Bronchial epithelial cell (primary cell): ENCODE measurements at regions not wholly inside any gene's neighbourhood (a gene's known extent, or its start where the extent isn't known, plus 50 kb on each side); places are given as distances from the start of the nearest gene placed in this dataset.

Source experiments
- DNase-seq: peaks from one replicate; pipeline ENCODE4 v3.0.0-alpha.2; 2010; ENCODE audit warnings: low read depth
- FAIRE-seq: peaks from 2 replicates; lab custom pipeline; 2011; peaks lifted over from hg19 to GRCh38; lab: Jason Lieb, UNC
- H3K27me3 ChIP-seq: 2 replicates; pipeline ENCODE4 v1.5.1; 2011; ENCODE audit warnings: low read length; ENCODE audit not compliant: control insufficient read depth, insufficient read depth
- H3K36me3 ChIP-seq: 2 replicates; pipeline ENCODE4 v1.5.1; 2011; ENCODE audit warnings: low read length; ENCODE audit not compliant: control insufficient read depth, insufficient read depth
- H3K4me3 ChIP-seq: 2 replicates; pipeline ENCODE4 v1.5.1; 2011; ENCODE audit warnings: mild to moderate bottlenecking, low read depth, low read length, control low read depth
- TF ChIP-seq, protein P1 (sequence below): IDR thresholded peaks from 2 replicates; pipeline ENCODE4 v1.5.1; 2011; ENCODE audit warnings: mild to moderate bottlenecking, moderate library complexity, low read length, control low read depth, inconsistent platforms; ENCODE audit not compliant: insufficient read depth, severe bottlenecking

DNA sequence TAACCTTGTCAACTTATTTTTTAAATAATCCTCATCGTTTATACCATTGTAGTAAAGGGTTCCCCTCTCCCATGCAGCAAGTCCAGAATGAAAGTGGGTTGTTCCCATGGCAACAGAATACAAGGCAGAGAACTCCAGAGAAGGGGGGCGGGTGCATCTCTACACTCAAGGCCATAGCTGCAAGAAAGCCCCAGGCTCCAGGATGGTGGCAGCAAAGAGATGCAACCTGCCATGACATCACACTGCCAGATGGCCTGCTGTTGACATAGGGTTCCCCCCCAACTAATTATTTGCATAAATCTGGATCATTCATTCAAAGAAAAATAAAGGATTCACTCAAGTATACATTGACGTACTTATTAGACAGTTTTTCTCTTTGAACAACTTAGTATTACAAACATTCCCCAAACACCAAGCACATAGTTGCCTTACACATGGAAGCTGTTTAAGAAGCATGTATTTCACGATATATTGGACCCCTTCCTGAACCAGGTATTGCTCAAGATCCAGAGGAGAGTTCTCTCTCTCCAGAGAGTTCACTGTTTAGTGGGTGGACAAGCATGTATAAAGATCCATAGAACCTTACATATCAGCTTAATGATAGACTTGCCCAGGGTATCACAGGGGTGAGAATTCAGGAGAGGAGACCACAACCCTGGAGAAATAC is 87.4 kb upstream of the KLF7 start:
- DNase-seq = no peak
- TF ChIP-seq, protein P1, sequence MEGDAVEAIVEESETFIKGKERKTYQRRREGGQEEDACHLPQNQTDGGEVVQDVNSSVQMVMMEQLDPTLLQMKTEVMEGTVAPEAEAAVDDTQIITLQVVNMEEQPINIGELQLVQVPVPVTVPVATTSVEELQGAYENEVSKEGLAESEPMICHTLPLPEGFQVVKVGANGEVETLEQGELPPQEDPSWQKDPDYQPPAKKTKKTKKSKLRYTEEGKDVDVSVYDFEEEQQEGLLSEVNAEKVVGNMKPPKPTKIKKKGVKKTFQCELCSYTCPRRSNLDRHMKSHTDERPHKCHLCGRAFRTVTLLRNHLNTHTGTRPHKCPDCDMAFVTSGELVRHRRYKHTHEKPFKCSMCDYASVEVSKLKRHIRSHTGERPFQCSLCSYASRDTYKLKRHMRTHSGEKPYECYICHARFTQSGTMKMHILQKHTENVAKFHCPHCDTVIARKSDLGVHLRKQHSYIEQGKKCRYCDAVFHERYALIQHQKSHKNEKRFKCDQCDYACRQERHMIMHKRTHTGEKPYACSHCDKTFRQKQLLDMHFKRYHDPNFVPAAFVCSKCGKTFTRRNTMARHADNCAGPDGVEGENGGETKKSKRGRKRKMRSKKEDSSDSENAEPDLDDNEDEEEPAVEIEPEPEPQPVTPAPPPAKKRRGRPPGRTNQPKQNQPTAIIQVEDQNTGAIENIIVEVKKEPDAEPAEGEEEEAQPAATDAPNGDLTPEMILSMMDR = no peak
- FAIRE-seq = no peak
- H3K4me3 ChIP-seq = no peak overlapping the region
- H3K27me3 ChIP-seq = no peaks in the 10 kb centered on the region
- no peaks in the 10 kb centered on the region for H3K36me3 ChIP-seq

DNA sequence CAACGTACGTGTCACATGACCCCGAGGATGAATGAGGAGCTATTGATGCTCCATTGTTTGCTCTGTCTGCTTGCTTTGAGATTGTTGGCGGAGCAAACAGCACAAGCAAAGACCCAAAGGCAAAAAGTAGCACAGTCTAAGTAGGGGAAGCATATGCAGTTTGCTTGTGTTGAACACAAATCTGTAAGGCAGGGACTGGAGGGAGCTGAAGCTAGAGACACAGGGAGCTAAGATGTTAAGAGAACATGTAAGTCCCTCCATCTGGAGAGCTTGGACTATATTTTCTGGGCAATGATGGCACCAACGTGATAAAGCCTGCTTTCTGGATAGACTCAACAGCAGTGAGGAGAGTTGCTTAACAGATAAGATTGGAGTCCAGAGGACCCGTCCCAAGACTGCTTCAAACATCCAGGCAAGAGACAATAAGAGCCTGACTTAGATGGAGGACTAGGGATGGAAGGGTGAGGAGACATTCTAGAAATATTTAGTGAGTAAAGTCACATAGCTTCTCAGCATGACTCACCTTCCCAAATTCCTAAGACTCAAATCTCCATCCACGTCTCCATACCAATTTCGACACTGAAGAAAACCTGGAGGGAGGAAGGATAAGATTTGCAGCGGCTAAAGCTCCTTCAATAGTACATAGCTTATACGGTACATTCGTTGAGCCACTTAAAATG is 88.1 kb upstream of the KLF7 start:
- TF ChIP-seq, protein P1 = no peak
- FAIRE-seq (peak; percentile 68), DNase-seq (peak; percentile 87)
- Histone ChIP-seq H3K36me3 (no peaks in the 10 kb centered on the region), H3K4me3 (no peak overlapping the region), H3K27me3 (no peaks in the 10 kb centered on the region)

DNA sequence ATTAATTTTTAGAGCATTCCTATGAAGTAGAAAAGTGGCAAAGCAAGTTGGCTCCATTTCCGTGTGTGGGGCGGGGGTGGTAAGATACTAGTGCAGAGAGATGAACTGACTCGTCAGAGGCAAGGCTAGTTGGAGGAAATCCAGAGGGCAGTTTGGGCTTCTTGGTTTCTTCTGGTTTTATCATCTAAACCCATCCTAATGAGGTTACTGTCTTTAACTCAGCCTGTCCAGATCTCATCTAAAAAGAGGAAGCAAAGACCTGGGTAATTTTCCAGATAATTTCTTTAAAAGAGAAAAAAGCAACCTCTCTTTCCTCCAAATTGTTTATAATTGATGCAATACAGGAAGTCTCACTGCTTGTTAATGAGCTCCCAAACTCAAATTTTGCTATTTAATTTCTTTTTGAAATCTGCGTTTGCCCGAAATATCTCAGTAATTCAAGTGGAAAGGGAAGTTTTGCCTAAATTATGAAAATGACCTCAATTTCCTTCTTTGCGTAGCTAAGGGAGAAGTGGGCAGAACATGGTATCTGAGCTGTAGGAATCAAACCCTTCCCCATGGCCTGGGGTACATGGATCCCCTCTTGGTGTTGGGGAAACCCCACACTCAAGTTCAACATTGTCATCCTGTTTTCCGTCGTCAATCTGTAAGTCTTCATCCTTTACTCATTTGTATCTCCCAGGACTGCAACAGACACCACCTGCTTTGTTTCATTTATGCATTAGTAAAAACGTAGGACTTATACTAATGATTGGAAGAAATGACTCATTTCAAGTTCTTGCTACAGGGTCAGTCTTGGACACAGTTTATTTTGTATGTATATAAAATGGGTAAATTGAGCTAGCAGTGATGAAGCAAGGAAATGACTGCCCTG is 89.1 kb upstream of the KLF7 start:
- TF ChIP-seq, protein P1 = no peak
- no peak for FAIRE-seq

DNA sequence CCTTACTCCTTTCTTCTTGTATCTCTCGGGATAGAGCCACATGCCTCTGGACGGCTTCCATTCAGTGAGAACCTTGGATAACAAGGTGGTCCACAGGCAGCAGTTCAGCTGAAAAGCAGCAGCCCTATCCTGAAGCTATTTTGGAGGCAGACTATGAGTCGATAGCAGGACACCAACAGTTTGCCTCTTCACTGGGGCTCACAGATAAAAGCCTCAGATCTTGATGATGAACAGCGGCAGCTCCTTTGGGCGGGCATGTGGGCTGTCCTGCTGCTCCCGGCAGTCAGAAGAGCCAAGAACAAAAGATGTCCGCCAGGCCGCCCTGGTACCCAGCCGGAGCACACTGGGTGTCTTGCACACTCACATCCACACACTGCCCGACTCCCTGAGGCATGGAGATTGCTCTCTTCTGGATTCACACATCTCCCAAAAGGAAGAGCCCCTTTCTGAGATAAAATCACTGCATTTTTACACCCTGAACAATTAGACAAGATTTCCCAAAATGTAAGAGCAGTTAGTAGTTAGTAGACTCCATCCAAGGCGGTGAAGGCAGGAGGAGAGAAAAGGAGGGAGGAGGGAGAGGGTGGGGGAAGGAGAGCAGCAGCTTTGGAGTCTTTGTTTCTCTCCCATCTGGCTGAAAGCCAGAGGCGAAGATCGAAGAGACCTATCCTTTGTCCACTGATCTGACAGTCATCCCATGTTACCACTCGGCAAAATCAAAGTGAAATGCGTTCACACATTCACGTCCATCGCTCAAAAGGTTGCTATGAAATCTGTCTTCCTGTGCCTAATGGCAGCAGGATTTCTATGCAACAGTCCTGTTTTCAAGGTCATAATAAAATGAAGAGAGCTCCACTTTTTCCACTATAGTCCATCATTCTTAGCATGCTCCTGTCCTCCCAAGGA is 90.1 kb upstream of the KLF7 start:
- FAIRE-seq (peak; percentile 28), DNase-seq (no peak)
- TF ChIP-seq, protein P1 = no peak
- no peaks in the 10 kb centered on the region for H3K36me3 ChIP-seq
- H3K27me3 ChIP-seq = no peaks in the 10 kb centered on the region
- no peak overlapping the region for H3K4me3 ChIP-seq

More for the DNA sequence above, 89.1 kb upstream of the KLF7 start:
- Histone ChIP-seq H3K27me3 (no peaks in the 10 kb centered on the region), H3K4me3 (no peak overlapping the region), H3K36me3 (no peaks in the 10 kb centered on the region)
- no peak for DNase-seq

DNA sequence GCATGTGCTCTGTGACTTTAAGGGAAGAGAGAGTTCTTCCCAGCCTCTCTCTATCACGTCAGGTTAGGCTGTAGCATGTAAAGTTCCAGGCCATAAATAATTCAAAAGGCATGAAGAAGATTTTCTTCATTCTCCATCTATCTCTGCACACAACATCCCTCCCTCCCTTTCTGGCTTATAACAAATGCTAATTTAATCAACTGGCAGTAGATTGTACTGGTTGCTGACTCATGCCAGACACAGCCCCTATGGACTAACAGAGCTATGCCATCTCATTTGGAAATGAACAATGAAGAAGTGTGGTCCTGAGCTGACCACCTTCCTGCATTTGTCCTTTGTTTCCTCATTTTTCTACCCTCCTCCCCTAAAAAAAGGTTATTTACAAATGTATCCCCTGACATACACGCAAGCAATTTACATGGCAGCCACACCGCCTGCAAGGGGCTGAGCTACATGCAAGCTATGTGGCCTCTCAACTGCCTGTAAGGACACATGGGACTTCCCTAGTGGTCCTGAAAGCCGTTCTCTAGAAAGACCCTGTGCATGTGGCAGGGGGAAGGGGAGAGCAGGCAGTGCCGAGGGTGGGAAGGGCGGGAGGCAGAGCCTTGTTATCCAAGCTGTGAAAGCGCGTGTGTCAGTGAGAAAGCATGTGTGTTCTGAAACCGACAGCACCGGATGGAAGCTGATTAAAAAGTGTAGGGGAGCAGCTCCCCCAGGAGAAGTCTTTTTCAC is 90.9 kb upstream of the KLF7 start:
- TF ChIP-seq, protein P1 = no peak
- FAIRE-seq (no peak), DNase-seq (no peak)
- Histone ChIP-seq H3K36me3 (no peaks in the 10 kb centered on the region), H3K27me3 (no peaks in the 10 kb centered on the region), H3K4me3 (no peak overlapping the region)
